Panc1 (cell line): ENCODE measurements at regions not wholly inside any gene's neighbourhood (a gene's known extent, or its start where the extent isn't known, plus 50 kb on each side); places are given as distances from the start of the nearest gene placed in this dataset.

ENCODE experiments used
- CTCF ChIP-seq: fragments of 450-650 bp; IDR thresholded peaks from 2 replicates; pipeline ENCODE4 v1.5.1; 2017; ENCODE audit warnings: mild to moderate bottlenecking
- POLR2AphosphoS5 ChIP-seq: IDR thresholded peaks from 2 replicates; pipeline ENCODE4 v1.6.1; 2012; ENCODE audit warnings: mild to moderate bottlenecking, low read depth, low read length, moderate library complexity
- REST ChIP-seq, 2 experiments: IDR thresholded peaks; 2 replicates each; pipeline ENCODE4 v1.6.1; 2011 to 2012; ENCODE audit warnings: low read depth in 2 of 2, control low read depth in 1 of 2, low read length in 1 of 2, mild to moderate bottlenecking in 1 of 2, moderate library complexity in 1 of 2; ENCODE audit not compliant: insufficient read depth in 1 of 2
- SIN3A ChIP-seq: IDR thresholded peaks from 2 replicates; pipeline ENCODE4 v1.6.1; 2012; ENCODE audit warnings: low read depth, mild to moderate bottlenecking, low read length, moderate library complexity, borderline replicate concordance; ENCODE audit not compliant: insufficient read depth
- TCF7L2 ChIP-seq: IDR thresholded peaks from 2 replicates; pipeline ENCODE4 v1.6.1; 2011; ENCODE audit warnings: mild to moderate bottlenecking, low read depth, low read length, inconsistent platforms

GRCh38 chr14:34035934-34036250, 85.0 kb upstream of the EGLN3 start:
- TF ChIP-seq CTCF (no peak), SIN3A (no peak), POLR2AphosphoS5 (no peak), REST (IDR thresholded peaks at IDR 0.05; ENCODE audit: insufficient read depth in 1 of 2, low read depth in 2 of 2, low read length in 1 of 2) (no peak), TCF7L2 (no peak)
